OCI-LY1 (cell line): ENCODE measurements at regions not wholly inside any gene's neighbourhood (a gene's known extent, or its start where the extent isn't known, plus 50 kb on each side); places are given as distances from the start of the nearest gene placed in this dataset.

Experiments used
- EZH2 ChIP-seq: fragments of 200-600 bp; sonication (generic), shearing (Covaris generic); IDR thresholded peaks from 2 replicates; pipeline ENCODE4 v1.8.0; 2017; ENCODE audit warnings: borderline replicate concordance, mixed run types, mild to moderate bottlenecking, antibody characterized with exemption, low read length, moderate library complexity, mixed read lengths
- TF ChIP-seq, protein P1 (sequence below): fragments of 200-600 bp; sonication (generic), shearing (Covaris generic); IDR thresholded peaks from 2 replicates; pipeline ENCODE4 v1.5.1; 2017; ENCODE audit warnings: mild to moderate bottlenecking, antibody characterized with exemption, low read length, moderate library complexity, mixed read lengths

DNA sequence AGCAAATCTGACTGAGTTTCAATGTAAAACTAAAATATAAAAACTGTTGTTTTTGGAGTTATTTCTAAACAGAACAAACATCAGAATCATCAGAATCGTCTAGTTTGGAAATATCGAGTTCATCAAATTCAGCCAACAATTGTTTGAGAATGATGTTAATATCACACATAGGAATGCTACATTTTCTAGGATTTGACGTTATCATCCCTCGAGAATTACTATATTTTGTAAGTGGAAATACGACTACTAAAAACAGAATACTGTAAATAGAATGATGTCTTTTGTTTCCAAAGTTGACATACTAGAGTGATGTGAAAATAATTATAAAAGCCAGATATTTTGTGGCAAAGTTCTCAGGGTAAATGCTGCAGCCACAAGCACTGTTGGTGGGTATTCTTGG lies 805.9 kb downstream of the TLE1 start:
- TF ChIP-seq EZH2, result no peak
- TF ChIP-seq, protein P1, sequence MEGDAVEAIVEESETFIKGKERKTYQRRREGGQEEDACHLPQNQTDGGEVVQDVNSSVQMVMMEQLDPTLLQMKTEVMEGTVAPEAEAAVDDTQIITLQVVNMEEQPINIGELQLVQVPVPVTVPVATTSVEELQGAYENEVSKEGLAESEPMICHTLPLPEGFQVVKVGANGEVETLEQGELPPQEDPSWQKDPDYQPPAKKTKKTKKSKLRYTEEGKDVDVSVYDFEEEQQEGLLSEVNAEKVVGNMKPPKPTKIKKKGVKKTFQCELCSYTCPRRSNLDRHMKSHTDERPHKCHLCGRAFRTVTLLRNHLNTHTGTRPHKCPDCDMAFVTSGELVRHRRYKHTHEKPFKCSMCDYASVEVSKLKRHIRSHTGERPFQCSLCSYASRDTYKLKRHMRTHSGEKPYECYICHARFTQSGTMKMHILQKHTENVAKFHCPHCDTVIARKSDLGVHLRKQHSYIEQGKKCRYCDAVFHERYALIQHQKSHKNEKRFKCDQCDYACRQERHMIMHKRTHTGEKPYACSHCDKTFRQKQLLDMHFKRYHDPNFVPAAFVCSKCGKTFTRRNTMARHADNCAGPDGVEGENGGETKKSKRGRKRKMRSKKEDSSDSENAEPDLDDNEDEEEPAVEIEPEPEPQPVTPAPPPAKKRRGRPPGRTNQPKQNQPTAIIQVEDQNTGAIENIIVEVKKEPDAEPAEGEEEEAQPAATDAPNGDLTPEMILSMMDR, result no peak
